ENCODE measurements at regions not wholly inside any gene's neighbourhood (a gene's known extent, or its start where the extent isn't known, plus 50 kb on each side); places are given as distances from the start of the nearest gene placed in this dataset.

DNA sequence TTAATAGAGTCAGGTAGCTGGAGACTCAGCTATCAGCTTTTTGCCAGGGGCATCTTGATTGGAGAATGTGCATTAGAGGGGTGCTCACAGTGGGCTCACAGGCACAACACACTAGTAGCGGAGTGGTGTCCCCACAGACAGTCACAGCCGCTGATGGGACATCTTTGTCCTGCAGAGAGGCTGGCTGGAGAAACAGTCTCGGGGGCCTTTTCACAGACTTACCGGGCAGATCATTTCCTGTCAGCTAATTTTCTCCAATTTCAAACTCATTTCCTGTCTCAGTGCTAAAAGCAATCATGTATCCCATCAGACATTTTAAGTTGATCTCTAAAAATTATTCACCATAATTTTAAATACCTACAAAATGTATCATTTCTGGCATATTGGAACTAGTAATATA lies 562.6 kb downstream of the DCDC2C start:
- TF ChIP-seq, protein P1, sequence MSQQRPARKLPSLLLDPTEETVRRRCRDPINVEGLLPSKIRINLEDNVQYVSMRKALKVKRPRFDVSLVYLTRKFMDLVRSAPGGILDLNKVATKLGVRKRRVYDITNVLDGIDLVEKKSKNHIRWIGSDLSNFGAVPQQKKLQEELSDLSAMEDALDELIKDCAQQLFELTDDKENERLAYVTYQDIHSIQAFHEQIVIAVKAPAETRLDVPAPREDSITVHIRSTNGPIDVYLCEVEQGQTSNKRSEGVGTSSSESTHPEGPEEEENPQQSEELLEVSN (IDR thresholded peaks at IDR 0.05; ENCODE audit: borderline replicate concordance, low read depth): no peak
- TF ChIP-seq CBX8 (IDR thresholded peaks at IDR 0.05): no peak
- TF ChIP-seq JUNB (IDR thresholded peaks at IDR 0.05): no peak
- TF ChIP-seq CHD4 (IDR thresholded peaks at IDR 0.05; ENCODE audit: borderline replicate concordance): no peak
- TF ChIP-seq POLR2AphosphoS2 (conservative IDR thresholded peaks at IDR 0.05; ENCODE audit: low read length): no peak
- no peak for TF ChIP-seq JUN (IDR thresholded peaks at IDR 0.05)
- TF ChIP-seq, protein P2, sequence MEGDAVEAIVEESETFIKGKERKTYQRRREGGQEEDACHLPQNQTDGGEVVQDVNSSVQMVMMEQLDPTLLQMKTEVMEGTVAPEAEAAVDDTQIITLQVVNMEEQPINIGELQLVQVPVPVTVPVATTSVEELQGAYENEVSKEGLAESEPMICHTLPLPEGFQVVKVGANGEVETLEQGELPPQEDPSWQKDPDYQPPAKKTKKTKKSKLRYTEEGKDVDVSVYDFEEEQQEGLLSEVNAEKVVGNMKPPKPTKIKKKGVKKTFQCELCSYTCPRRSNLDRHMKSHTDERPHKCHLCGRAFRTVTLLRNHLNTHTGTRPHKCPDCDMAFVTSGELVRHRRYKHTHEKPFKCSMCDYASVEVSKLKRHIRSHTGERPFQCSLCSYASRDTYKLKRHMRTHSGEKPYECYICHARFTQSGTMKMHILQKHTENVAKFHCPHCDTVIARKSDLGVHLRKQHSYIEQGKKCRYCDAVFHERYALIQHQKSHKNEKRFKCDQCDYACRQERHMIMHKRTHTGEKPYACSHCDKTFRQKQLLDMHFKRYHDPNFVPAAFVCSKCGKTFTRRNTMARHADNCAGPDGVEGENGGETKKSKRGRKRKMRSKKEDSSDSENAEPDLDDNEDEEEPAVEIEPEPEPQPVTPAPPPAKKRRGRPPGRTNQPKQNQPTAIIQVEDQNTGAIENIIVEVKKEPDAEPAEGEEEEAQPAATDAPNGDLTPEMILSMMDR (IDR thresholded peaks at IDR 0.05): no peak
- no peak for TF ChIP-seq MAFK (IDR thresholded peaks at IDR 0.05; ENCODE audit: partially characterized antibody)
- TF ChIP-seq REST (IDR thresholded peaks at IDR 0.05): no peak
- TF ChIP-seq ZSCAN20 (CRISPR knock-in tag; IDR thresholded peaks at IDR 0.05): no peak
- no peak for TF ChIP-seq HOXB5 (CRISPR knock-in tag; IDR thresholded peaks at IDR 0.05)
- TF ChIP-seq KDM5A (IDR thresholded peaks at IDR 0.05): no peak
- TF ChIP-seq RARB (CRISPR knock-in tag; IDR thresholded peaks at IDR 0.05): no peak
- no peak for TF ChIP-seq HES2 (IDR thresholded peaks at IDR 0.05)
- TF ChIP-seq CHD2 (IDR thresholded peaks at IDR 0.05; ENCODE audit: low read length, partially characterized antibody): no peak
- no peak for TF ChIP-seq NPAS2 (CRISPR knock-in tag; IDR thresholded peaks at IDR 0.05; ENCODE audit: borderline replicate concordance)
- TF ChIP-seq TP53 (CRISPR knock-in tag; IDR thresholded peaks at IDR 0.05): no peak
- TF ChIP-seq PHF8 (IDR thresholded peaks at IDR 0.05; ENCODE audit: borderline replicate concordance, low read depth): no peak
- no peak for TF ChIP-seq RNF2 (IDR thresholded peaks at IDR 0.05; ENCODE audit: borderline replicate concordance, low read depth)
- Histone ChIP-seq H3K9me3 (0 out of 3 replicates have a peak, but pooled peaks cover 3% of the 10 kb centered on the region), H3K4me3 (no peak overlapping the region), H3K4me1 (no peaks in the 10 kb centered on the region), H3K4me2 (no peak overlapping the region), H3K27ac (no peak overlapping the region)
- CTCF ChIA-PET: interaction anchor here (1.2 kb wide), 1 partner anchor 9 kb away, joined by 4 read pairs; no protein-coding TSS in a partner anchor
- DNase-seq (ENCODE audit: low read depth in 1 of 2, low spot score in 1 of 2): no peak
- ATAC-seq: no peak
- no peak for FAIRE-seq
- POLR2A ChIA-PET: no interaction called here
- 21% methylated on average over 4 of the region's 4 CpGs for WGBS (ENCODE audit: missing lambda C conversion rate)

- POLR2A ChIA-PET: no interaction called here
- 0 out of 3 replicates have a peak, but pooled peaks cover 4% of the 10 kb centered on the region for H3K9me3 ChIP-seq
- no peak overlapping the region for H3K4me2 ChIP-seq
- FAIRE-seq: no peak
- TF ChIP-seq REST (IDR thresholded peaks at IDR 0.05): no peak
- TF ChIP-seq CHD4 (IDR thresholded peaks at IDR 0.05; ENCODE audit: borderline replicate concordance): no peak
- TF ChIP-seq HDAC2 (IDR thresholded peaks at IDR 0.05): no peak
- TF ChIP-seq ZC3H11A (IDR thresholded peaks at IDR 0.05): no peak
- no peak for TF ChIP-seq RFX5 (IDR thresholded peaks at IDR 0.05)
- no peak for TF ChIP-seq FOSB (CRISPR knock-in tag; IDR thresholded peaks at IDR 0.05)
- no peak for TF ChIP-seq CHD2 (IDR thresholded peaks at IDR 0.05; ENCODE audit: low read length, partially characterized antibody)
- TF ChIP-seq EP300 (IDR thresholded peaks at IDR 0.05): no peak
- no peak for TF ChIP-seq TFCP2L1 (CRISPR knock-in tag; IDR thresholded peaks at IDR 0.05)
- TF ChIP-seq POLR2A (IDR thresholded peaks at IDR 0.05; ENCODE audit: low read length): no peak
- TF ChIP-seq, protein P3, sequence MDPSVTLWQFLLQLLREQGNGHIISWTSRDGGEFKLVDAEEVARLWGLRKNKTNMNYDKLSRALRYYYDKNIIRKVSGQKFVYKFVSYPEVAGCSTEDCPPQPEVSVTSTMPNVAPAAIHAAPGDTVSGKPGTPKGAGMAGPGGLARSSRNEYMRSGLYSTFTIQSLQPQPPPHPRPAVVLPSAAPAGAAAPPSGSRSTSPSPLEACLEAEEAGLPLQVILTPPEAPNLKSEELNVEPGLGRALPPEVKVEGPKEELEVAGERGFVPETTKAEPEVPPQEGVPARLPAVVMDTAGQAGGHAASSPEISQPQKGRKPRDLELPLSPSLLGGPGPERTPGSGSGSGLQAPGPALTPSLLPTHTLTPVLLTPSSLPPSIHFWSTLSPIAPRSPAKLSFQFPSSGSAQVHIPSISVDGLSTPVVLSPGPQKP (IDR thresholded peaks at IDR 0.05; ENCODE audit: low read depth, low read length): no peak
- TF ChIP-seq MAFK (IDR thresholded peaks at IDR 0.05; ENCODE audit: partially characterized antibody): no peak
- no peak for TF ChIP-seq CBX8 (IDR thresholded peaks at IDR 0.05)
- no peak for TF ChIP-seq MAZ (IDR thresholded peaks at IDR 0.05; ENCODE audit: borderline replicate concordance, low read depth, low read length)
- TF ChIP-seq POLR2AphosphoS2 (conservative IDR thresholded peaks at IDR 0.05; ENCODE audit: low read length): no peak
- TF ChIP-seq KDM5A (IDR thresholded peaks at IDR 0.05): no peak
- no peaks in the 10 kb centered on the region for H3K4me1 ChIP-seq
- WGBS (ENCODE audit: missing lambda C conversion rate): 17% methylated on average over 2 of the region's 2 CpGs
- no peak for ATAC-seq
- DNase-seq (ENCODE audit: low read depth in 1 of 2, low spot score in 1 of 2): no peak
- CTCF ChIA-PET: no interaction called here
- H3K4me3 ChIP-seq: no peak overlapping the region
- no peak overlapping the region for H3K27ac ChIP-seq
Measured at GRCh38 chr2:4269885-4270284, 566.5 kb downstream of the DCDC2C start.
